ENCODE measurements at regions not wholly inside any gene's neighbourhood (a gene's known extent, or its start where the extent isn't known, plus 50 kb on each side); places are given as distances from the start of the nearest gene placed in this dataset.

DNA sequence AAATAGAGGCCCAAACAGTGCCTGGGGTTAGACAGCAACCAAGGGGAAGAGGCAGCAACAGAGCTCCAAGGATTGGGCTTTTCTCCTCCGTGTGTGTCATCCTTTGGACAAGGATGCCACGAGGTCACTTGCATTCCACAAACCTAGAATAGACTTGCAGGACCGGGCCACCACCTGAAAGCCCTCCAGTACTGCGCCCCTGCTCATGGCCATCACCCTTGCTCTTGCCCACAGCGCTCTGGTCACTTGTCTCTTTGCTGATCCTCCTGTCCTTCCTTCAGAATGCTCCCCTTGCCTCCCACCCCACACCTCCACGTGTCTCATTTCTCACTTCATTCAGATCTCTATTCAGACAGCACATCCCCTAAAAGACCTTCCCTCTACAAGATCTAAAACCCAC lies 247.4 kb downstream of the MATN1 start:
- no peak for DNase-seq (ENCODE audit: low read depth)
- H3K4me3 ChIP-seq (ENCODE audit: low read depth, low read length), result no peak overlapping the region
- TF ChIP-seq, protein P1, sequence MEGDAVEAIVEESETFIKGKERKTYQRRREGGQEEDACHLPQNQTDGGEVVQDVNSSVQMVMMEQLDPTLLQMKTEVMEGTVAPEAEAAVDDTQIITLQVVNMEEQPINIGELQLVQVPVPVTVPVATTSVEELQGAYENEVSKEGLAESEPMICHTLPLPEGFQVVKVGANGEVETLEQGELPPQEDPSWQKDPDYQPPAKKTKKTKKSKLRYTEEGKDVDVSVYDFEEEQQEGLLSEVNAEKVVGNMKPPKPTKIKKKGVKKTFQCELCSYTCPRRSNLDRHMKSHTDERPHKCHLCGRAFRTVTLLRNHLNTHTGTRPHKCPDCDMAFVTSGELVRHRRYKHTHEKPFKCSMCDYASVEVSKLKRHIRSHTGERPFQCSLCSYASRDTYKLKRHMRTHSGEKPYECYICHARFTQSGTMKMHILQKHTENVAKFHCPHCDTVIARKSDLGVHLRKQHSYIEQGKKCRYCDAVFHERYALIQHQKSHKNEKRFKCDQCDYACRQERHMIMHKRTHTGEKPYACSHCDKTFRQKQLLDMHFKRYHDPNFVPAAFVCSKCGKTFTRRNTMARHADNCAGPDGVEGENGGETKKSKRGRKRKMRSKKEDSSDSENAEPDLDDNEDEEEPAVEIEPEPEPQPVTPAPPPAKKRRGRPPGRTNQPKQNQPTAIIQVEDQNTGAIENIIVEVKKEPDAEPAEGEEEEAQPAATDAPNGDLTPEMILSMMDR (conservative IDR thresholded peaks at IDR 0.05; ENCODE audit: low read depth, low read length), result no peak

DNA sequence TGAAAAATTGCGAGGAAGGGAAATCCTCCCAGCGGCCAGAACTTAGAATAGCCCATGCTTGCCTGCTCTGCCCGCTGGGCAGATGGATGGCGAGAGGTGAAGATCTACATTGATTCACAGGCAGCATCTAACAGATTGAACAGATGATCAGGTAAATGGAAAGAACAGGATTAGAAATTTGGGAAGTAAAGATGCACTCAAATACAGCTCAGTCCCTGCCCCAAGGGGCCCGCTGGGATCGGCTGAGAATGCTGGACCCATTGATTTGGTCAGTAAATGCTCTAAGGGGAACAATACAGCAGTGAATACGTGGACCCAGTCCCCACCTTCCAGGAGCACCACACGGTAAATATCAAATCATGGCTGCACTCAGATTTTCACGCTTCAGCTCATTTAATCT lies 248.2 kb downstream of the MATN1 start:
- DNase-seq (ENCODE audit: low read depth), result no peak
- no peak overlapping the region for H3K4me3 ChIP-seq (ENCODE audit: low read depth, low read length)
- TF ChIP-seq, protein P1 (conservative IDR thresholded peaks at IDR 0.05; ENCODE audit: low read depth, low read length), result no peak

DNA sequence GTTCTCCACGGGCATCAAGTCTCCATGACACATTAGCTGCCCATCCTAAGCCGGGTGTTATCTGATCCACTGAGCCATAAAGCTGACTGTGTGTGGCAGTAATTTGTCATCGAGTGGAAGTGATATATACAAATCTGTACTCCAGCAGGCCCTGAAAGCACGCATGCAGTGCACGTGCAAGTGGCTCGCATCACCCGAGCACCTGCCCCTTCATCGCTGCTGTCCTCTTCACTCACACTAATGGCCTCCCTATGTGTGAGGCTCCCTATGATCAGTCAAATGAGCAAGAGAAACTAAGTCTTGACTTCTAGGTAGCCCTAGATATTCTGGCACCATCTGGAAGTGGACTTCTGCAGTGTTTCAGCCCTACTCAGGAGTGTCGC lies 248.6 kb downstream of the MATN1 start:
- TF ChIP-seq, protein P1 (conservative IDR thresholded peaks at IDR 0.05; ENCODE audit: low read depth, low read length), result no peak

DNA sequence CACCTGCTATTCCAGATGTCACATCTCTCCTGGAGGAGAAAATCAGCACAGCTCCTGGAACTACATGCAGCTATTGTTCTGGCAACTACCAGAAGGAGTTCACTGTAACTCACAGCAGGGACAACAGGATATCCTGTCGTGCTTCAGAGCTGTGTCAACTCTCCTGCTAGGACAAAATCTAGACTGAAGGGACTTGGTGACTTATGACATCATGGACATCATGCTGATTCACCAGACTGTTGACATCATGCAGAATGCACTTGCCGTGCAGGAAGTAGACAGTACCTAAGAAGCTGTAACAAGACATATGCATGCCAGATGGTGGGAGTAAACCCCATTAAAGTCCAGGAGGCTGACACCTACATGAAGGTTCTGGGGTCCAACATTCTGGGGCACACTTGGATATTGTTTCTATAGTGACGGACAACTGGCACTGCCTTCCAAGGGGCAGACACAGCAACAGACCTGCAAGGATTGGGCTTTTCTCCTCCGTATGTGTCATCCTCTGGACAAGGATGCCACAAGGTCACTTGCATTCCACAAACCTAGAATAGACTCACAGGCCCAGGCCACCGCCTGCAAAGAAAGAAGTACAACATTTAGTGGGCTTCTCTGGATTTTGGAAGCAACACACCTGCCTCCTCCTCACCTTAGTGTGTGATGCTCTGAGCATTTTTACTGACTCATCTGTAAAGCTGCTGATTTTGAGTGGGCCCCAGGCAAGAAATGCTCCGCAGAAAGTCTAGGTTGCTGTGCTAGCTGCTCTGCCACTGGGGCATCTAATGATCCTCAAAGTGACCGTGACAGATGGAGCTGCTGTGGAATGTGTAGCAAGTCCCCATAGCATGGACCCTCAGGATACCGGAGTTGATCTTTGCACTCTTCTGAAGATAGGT lies 249.2 kb downstream of the MATN1 start:
- no peak overlapping the region for H3K4me3 ChIP-seq (ENCODE audit: low read depth, low read length)
- no peak for DNase-seq (ENCODE audit: low read depth)
- TF ChIP-seq, protein P1 (conservative IDR thresholded peaks at IDR 0.05; ENCODE audit: low read depth, low read length), result no peak

More for the DNA sequence above, 248.6 kb downstream of the MATN1 start:
- no peak overlapping the region for H3K4me3 ChIP-seq (ENCODE audit: low read depth, low read length)
- no peak for DNase-seq (ENCODE audit: low read depth)

DNA sequence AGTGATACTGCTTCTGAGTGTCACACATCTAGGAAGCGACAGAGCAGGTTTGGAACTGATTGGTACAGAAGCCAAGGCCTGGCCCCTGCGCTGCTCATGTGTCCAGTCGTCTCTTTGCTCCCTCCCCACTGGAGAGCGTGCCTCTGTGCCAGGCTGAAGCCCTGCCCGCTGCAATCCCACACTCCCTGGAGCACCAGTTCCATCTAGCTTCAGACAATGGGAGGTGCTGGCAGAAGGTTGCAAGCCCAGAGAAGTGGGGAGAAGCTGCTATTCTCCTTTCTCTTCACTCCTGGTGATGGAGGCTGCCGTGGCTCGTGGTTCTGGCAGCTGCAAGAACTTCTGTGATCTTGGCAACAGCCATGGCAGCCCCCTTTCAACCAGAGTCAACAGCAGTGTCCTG lies 250.9 kb downstream of the MATN1 start:
- no peak for DNase-seq (ENCODE audit: low read depth)
- TF ChIP-seq, protein P1 (conservative IDR thresholded peaks at IDR 0.05; ENCODE audit: low read depth, low read length), result no peak
- H3K4me3 ChIP-seq (ENCODE audit: low read depth, low read length), result no peak overlapping the region

DNA sequence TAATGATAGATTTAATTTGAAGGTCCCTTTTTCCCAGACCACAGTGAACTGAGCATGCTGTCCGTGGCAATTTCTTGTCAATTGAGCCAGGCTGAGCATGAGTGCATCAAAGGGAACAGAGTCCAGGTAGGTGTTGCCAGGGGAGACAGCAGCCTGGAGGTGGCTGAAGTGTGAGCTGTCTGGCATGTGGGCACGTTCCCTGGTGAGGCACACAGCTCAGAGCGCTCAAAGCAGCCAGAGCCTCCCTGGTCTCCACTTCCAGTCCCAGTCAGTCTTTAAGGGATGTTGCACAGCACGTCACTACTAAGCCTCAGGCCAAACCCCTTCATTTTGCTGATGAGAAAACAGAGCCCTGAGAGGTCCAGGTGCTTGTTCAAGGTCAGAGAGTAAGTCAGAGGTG lies 251.4 kb downstream of the MATN1 start:
- TF ChIP-seq, protein P1 (conservative IDR thresholded peaks at IDR 0.05; ENCODE audit: low read depth, low read length), result no peak
- no peak for DNase-seq (ENCODE audit: low read depth)
- H3K4me3 ChIP-seq (ENCODE audit: low read depth, low read length), result no peak overlapping the region

DNA sequence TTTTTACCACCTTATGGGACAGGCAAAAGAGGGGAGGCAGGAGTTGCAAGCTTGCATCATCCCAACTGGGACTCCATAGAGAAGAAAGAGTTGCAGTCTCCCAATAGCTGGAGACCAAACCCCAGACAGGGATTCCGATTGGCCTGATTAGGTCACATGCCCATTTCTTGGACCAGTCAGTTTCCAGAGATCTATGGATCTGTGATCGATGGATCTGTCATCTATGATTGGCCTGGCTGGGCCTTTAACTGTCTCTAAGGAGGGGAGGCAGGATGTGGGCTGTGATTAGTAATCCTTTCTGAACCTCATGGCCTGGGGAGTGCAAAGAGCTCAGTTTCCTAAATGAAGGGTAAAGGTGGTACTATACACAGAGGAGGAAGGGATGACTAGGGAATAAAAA lies 252.1 kb downstream of the MATN1 start:
- DNase-seq (ENCODE audit: low read depth), result no peak
- TF ChIP-seq, protein P1 (conservative IDR thresholded peaks at IDR 0.05; ENCODE audit: low read depth, low read length), result no peak
- H3K4me3 ChIP-seq (ENCODE audit: low read depth, low read length), result no peak overlapping the region

Data from choroid plexus epithelial cell (primary cell).